HEK293 (cell line): ENCODE measurements at regions not wholly inside any gene's neighbourhood (a gene's known extent, or its start where the extent isn't known, plus 50 kb on each side); places are given as distances from the start of the nearest gene placed in this dataset.

Source experiments
- CTCF ChIA-PET: fragments of 350-600 bp; formaldehyde crosslinking; extraction: SDS; loops from one replicate; lab custom pipeline; 2021; ENCODE audit warnings: antibody characterized with exemption; lab: Yijun Ruan, JAX
- POLR2A ChIA-PET: fragments of 300-600 bp; formaldehyde crosslinking; extraction: SDS; loops from one replicate; lab custom pipeline; 2020; ENCODE audit warnings: antibody characterized with exemption, inconsistent platforms; lab: Yijun Ruan, JAX
- H3K27ac ChIP-seq: fragments of 200-500 bp; sonication (Bioruptor generic); 2 replicates; pipeline ENCODE4 v1.5.1; 2014; ENCODE audit warnings: low read depth, low read length, control low read depth, inconsistent platforms; ENCODE audit errors: extremely low read depth
- H3K36me3 ChIP-seq, 2 experiments: fragments of 200-500 bp in 1 of 2; sonication (Bioruptor generic) in 1 of 2; 1 replicate in 1 of 2; 2 replicates in 1 of 2; pipeline ENCODE4 v1.5.1; 2014 to 2017; ENCODE audit warnings: inconsistent platforms in 2 of 2, low read length in 2 of 2; ENCODE audit not compliant: control insufficient read depth in 2 of 2, insufficient read depth in 1 of 2
- H3K4me1 ChIP-seq: fragments of 200-500 bp; sonication (Bioruptor generic); 2 replicates; pipeline ENCODE4 v1.5.1; 2014; ENCODE audit warnings: mild to moderate bottlenecking, low read length, inconsistent platforms; ENCODE audit not compliant: control insufficient read depth, insufficient read depth
- H3K4me3 ChIP-seq: 2 replicates; pipeline ENCODE4 v1.5.1; 2011; ENCODE audit warnings: low read depth, mild to moderate bottlenecking, control low read depth, low read length, moderate library complexity
- H3K9me3 ChIP-seq: fragments of 200-500 bp; sonication (Bioruptor generic); 2 replicates; pipeline ENCODE4 v1.5.1; 2014; ENCODE audit warnings: low read depth, low read length, inconsistent platforms; ENCODE audit not compliant: control insufficient read depth, insufficient read depth
- HOXD13 ChIP-seq: sonication (generic); formaldehyde crosslinking; IDR thresholded peaks from 2 replicates; pipeline ENCODE4 v1.8.0; 2022; ENCODE audit warnings: missing genetic modification reagents, borderline replicate concordance
- KLF1 ChIP-seq: fragments of 450-650 bp; formaldehyde crosslinking; IDR thresholded peaks from 2 replicates; pipeline ENCODE4 v1.5.1; 2016; ENCODE audit warnings: missing biosample characterization, missing genetic modification characterization
- KLF10 ChIP-seq: fragments of 450-650 bp; IDR thresholded peaks from 2 replicates; pipeline ENCODE4 v1.5.1; 2018; ENCODE audit warnings: missing biosample characterization, mild to moderate bottlenecking, missing genetic modification characterization
- KLF8 ChIP-seq: fragments of 450-650 bp; formaldehyde crosslinking; IDR thresholded peaks from 2 replicates; pipeline ENCODE4 v1.5.1; 2016; ENCODE audit warnings: missing biosample characterization, missing genetic modification characterization
- MYNN ChIP-seq: fragments of 450-650 bp; formaldehyde crosslinking; IDR thresholded peaks from 2 replicates; pipeline ENCODE4 v1.5.1; 2016; ENCODE audit warnings: missing biosample characterization, missing genetic modification characterization, borderline replicate concordance
- REPIN1 ChIP-seq: fragments of 450-650 bp; formaldehyde crosslinking; IDR thresholded peaks from 2 replicates; pipeline ENCODE4 v1.5.1; 2017; ENCODE audit warnings: missing biosample characterization, missing genetic modification characterization, low read depth
- SP3 ChIP-seq: fragments of 450-650 bp; formaldehyde crosslinking; IDR thresholded peaks from 2 replicates; pipeline ENCODE4 v1.5.1; 2016; ENCODE audit warnings: missing biosample characterization, missing genetic modification characterization
- YY1 ChIP-seq: fragments of 450-650 bp; formaldehyde crosslinking; IDR thresholded peaks from 2 replicates; pipeline ENCODE4 v1.5.1; 2018; ENCODE audit warnings: missing biosample characterization, missing genetic modification characterization
- ZBTB20 ChIP-seq: fragments of 450-650 bp; formaldehyde crosslinking; IDR thresholded peaks from 2 replicates; pipeline ENCODE4 v1.5.1; 2016; ENCODE audit warnings: missing biosample characterization, missing genetic modification characterization
- ZFP3 ChIP-seq: fragments of 450-650 bp; formaldehyde crosslinking; IDR thresholded peaks from 2 replicates; pipeline ENCODE4 v1.5.1; 2016; ENCODE audit warnings: low read depth, missing biosample characterization, missing genetic modification characterization
- ZFP69B ChIP-seq: fragments of 450-650 bp; formaldehyde crosslinking; IDR thresholded peaks from 2 replicates; pipeline ENCODE4 v1.5.1; 2016; ENCODE audit warnings: missing biosample characterization, missing genetic modification characterization
- ZNF140 ChIP-seq: fragments of 450-650 bp; formaldehyde crosslinking; IDR thresholded peaks from 2 replicates; pipeline ENCODE4 v1.5.1; 2016; ENCODE audit warnings: missing biosample characterization, missing genetic modification characterization
- ZNF157 ChIP-seq: fragments of 450-650 bp; formaldehyde crosslinking; IDR thresholded peaks from 2 replicates; pipeline ENCODE4 v1.5.1; 2016; ENCODE audit warnings: missing biosample characterization, missing genetic modification characterization
- ZNF175 ChIP-seq: fragments of 450-650 bp; formaldehyde crosslinking; IDR thresholded peaks from 2 replicates; pipeline ENCODE4 v1.5.1; 2016; ENCODE audit warnings: missing biosample characterization, missing genetic modification characterization
- ZNF350 ChIP-seq: fragments of 450-650 bp; formaldehyde crosslinking; IDR thresholded peaks from 2 replicates; pipeline ENCODE4 v1.5.0; 2017; ENCODE audit warnings: missing biosample characterization, mild to moderate bottlenecking, missing genetic modification characterization
- ZNF654 ChIP-seq: fragments of 450-650 bp; formaldehyde crosslinking; IDR thresholded peaks from 2 replicates; pipeline ENCODE4 v1.5.1; 2016; ENCODE audit warnings: low read depth, missing biosample characterization, missing genetic modification characterization
- ZNF747 ChIP-seq: fragments of 450-650 bp; formaldehyde crosslinking; IDR thresholded peaks from 2 replicates; pipeline ENCODE4 v1.5.1; 2016; ENCODE audit warnings: missing biosample characterization, missing genetic modification characterization
- ZNF830 ChIP-seq: fragments of 450-650 bp; IDR thresholded peaks from 2 replicates; pipeline ENCODE4 v1.5.0; 2018; ENCODE audit warnings: missing biosample characterization, missing genetic modification characterization, low read depth, mild to moderate bottlenecking, moderate library complexity
- TF ChIP-seq, protein P1 (sequence below): fragments of 450-650 bp; formaldehyde crosslinking; IDR thresholded peaks from 2 replicates; pipeline ENCODE4 v1.5.1; 2017; ENCODE audit warnings: missing biosample characterization, missing genetic modification characterization
- TF ChIP-seq, protein P2 (sequence below): fragments of 450-650 bp; formaldehyde crosslinking; IDR thresholded peaks from 2 replicates; pipeline ENCODE4 v1.5.1; 2017; ENCODE audit warnings: missing biosample characterization, missing genetic modification characterization
- TF ChIP-seq, protein P3 (sequence below): fragments of 450-650 bp; IDR thresholded peaks from 2 replicates; pipeline ENCODE4 v1.5.1; 2018; ENCODE audit warnings: missing biosample characterization, missing genetic modification characterization
- TF ChIP-seq, protein P4 (sequence below): fragments of 450-650 bp; formaldehyde crosslinking; IDR thresholded peaks from 2 replicates; pipeline ENCODE4 v1.5.1; 2016; ENCODE audit warnings: missing biosample characterization, missing genetic modification characterization, low read depth
- TF ChIP-seq, protein P5 (sequence below): IDR thresholded peaks from 2 replicates; pipeline ENCODE4 v1.6.1; 2011; ENCODE audit warnings: mild to moderate bottlenecking, low read depth, low read length, borderline replicate concordance
- TF ChIP-seq, protein P6 (sequence below): fragments of 450-650 bp; formaldehyde crosslinking; IDR thresholded peaks from 2 replicates; pipeline ENCODE4 v1.5.1; 2017; ENCODE audit warnings: missing biosample characterization, missing genetic modification characterization
- TF ChIP-seq, protein P7 (sequence below): fragments of 450-650 bp; formaldehyde crosslinking; IDR thresholded peaks from 2 replicates; pipeline ENCODE4 v1.5.1; 2016; ENCODE audit warnings: missing biosample characterization, missing genetic modification characterization
- TF ChIP-seq, protein P8 (sequence below): fragments of 450-650 bp; formaldehyde crosslinking; IDR thresholded peaks from 2 replicates; pipeline ENCODE4 v1.5.1; 2016; ENCODE audit warnings: missing biosample characterization, missing genetic modification characterization

DNA sequence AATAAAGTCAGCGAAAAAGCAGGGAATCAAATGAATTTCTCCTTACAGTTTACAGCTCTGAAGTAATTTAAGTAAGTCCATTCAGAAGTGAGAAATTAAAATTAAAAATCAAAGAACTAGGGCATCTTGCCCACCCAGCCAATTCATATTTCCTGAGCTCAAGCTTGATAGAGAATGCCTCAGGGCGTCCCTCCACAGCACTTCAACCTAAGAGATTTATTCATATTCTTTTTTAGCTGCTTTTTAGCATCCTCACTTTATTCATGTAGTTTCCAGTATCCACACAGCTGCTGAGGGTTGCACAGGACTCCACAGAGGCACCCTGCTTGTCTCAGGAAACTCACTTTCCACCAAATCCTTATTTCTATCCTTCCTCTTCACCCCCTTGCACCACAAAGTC is 900.3 kb downstream of the BCL11A start:
- no peaks in the 10 kb centered on the region for H3K9me3 ChIP-seq

DNA sequence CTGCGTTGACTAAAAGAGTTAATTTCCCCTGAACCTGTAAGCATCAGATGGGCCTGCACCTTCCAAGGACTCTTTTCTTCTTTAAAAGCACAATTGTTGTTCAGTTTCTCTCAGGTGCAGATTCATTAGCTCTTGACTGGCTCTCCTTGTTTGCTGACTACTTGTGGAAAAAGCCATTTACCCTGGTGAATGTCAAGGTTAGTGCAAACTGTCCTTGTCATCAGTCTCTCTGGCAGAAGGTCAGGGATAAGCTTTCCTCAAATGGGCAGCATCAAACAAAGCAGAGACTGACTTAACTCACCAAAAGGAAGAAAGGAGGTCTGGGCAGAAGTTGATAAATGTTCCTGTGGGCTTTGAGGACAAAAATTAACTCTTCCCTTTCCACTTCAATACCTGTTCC is 922.7 kb downstream of the BCL11A start:
- Histone ChIP-seq H3K36me3 (no peaks in the 10 kb centered on the region), H3K4me3 (no peak overlapping the region), H3K4me1 (no peaks in the 10 kb centered on the region), H3K9me3 (no peaks in the 10 kb centered on the region; the same call in 1 of the 2 replicates), H3K27ac (no peak overlapping the region)
- CTCF ChIA-PET = no interaction called here
- POLR2A ChIA-PET = no interaction called here
- no peak for TF ChIP-seq ZBTB20 (tag by site-specific recombination)
- TF ChIP-seq, protein P1, sequence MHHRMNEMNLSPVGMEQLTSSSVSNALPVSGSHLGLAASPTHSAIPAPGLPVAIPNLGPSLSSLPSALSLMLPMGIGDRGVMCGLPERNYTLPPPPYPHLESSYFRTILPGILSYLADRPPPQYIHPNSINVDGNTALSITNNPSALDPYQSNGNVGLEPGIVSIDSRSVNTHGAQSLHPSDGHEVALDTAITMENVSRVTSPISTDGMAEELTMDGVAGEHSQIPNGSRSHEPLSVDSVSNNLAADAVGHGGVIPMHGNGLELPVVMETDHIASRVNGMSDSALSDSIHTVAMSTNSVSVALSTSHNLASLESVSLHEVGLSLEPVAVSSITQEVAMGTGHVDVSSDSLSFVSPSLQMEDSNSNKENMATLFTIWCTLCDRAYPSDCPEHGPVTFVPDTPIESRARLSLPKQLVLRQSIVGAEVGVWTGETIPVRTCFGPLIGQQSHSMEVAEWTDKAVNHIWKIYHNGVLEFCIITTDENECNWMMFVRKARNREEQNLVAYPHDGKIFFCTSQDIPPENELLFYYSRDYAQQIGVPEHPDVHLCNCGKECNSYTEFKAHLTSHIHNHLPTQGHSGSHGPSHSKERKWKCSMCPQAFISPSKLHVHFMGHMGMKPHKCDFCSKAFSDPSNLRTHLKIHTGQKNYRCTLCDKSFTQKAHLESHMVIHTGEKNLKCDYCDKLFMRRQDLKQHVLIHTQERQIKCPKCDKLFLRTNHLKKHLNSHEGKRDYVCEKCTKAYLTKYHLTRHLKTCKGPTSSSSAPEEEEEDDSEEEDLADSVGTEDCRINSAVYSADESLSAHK (tag by site-specific recombination) = no peak
- no peak for TF ChIP-seq ZNF175 (tag by site-specific recombination)
- TF ChIP-seq SP3 (tag by site-specific recombination) = no peak
- TF ChIP-seq, protein P2, sequence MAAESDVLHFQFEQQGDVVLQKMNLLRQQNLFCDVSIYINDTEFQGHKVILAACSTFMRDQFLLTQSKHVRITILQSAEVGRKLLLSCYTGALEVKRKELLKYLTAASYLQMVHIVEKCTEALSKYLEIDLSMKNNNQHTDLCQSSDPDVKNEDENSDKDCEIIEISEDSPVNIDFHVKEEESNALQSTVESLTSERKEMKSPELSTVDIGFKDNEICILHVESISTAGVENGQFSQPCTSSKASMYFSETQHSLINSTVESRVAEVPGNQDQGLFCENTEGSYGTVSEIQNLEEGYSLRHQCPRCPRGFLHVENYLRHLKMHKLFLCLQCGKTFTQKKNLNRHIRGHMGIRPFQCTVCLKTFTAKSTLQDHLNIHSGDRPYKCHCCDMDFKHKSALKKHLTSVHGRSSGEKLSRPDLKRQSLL (tag by site-specific recombination) = no peak
- no peak for TF ChIP-seq KLF1 (tag by site-specific recombination)
- TF ChIP-seq, protein P3, sequence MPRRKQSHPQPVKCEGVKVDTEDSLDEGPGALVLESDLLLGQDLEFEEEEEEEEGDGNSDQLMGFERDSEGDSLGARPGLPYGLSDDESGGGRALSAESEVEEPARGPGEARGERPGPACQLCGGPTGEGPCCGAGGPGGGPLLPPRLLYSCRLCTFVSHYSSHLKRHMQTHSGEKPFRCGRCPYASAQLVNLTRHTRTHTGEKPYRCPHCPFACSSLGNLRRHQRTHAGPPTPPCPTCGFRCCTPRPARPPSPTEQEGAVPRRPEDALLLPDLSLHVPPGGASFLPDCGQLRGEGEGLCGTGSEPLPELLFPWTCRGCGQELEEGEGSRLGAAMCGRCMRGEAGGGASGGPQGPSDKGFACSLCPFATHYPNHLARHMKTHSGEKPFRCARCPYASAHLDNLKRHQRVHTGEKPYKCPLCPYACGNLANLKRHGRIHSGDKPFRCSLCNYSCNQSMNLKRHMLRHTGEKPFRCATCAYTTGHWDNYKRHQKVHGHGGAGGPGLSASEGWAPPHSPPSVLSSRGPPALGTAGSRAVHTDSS (tag by site-specific recombination) = no peak
- TF ChIP-seq ZNF654 (tag by site-specific recombination) = no peak
- TF ChIP-seq REPIN1 (tag by site-specific recombination) = no peak
- TF ChIP-seq, protein P4, sequence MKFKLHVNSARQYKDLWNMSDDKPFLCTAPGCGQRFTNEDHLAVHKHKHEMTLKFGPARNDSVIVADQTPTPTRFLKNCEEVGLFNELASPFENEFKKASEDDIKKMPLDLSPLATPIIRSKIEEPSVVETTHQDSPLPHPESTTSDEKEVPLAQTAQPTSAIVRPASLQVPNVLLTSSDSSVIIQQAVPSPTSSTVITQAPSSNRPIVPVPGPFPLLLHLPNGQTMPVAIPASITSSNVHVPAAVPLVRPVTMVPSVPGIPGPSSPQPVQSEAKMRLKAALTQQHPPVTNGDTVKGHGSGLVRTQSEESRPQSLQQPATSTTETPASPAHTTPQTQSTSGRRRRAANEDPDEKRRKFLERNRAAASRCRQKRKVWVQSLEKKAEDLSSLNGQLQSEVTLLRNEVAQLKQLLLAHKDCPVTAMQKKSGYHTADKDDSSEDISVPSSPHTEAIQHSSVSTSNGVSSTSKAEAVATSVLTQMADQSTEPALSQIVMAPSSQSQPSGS (tag by site-specific recombination) = no peak
- no peak for TF ChIP-seq ZNF830 (tag by site-specific recombination)
- no peak for TF ChIP-seq ZNF350 (tag by site-specific recombination)
- TF ChIP-seq, protein P5, sequence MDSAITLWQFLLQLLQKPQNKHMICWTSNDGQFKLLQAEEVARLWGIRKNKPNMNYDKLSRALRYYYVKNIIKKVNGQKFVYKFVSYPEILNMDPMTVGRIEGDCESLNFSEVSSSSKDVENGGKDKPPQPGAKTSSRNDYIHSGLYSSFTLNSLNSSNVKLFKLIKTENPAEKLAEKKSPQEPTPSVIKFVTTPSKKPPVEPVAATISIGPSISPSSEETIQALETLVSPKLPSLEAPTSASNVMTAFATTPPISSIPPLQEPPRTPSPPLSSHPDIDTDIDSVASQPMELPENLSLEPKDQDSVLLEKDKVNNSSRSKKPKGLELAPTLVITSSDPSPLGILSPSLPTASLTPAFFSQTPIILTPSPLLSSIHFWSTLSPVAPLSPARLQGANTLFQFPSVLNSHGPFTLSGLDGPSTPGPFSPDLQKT = no peak
- TF ChIP-seq, protein P6, sequence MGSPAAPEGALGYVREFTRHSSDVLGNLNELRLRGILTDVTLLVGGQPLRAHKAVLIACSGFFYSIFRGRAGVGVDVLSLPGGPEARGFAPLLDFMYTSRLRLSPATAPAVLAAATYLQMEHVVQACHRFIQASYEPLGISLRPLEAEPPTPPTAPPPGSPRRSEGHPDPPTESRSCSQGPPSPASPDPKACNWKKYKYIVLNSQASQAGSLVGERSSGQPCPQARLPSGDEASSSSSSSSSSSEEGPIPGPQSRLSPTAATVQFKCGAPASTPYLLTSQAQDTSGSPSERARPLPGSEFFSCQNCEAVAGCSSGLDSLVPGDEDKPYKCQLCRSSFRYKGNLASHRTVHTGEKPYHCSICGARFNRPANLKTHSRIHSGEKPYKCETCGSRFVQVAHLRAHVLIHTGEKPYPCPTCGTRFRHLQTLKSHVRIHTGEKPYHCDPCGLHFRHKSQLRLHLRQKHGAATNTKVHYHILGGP (tag by site-specific recombination) = no peak
- no peak for TF ChIP-seq KLF8 (tag by site-specific recombination)

More for the DNA sequence above, 900.3 kb downstream of the BCL11A start:
- H3K4me3 ChIP-seq = no peak overlapping the region
- TF ChIP-seq, protein P7, sequence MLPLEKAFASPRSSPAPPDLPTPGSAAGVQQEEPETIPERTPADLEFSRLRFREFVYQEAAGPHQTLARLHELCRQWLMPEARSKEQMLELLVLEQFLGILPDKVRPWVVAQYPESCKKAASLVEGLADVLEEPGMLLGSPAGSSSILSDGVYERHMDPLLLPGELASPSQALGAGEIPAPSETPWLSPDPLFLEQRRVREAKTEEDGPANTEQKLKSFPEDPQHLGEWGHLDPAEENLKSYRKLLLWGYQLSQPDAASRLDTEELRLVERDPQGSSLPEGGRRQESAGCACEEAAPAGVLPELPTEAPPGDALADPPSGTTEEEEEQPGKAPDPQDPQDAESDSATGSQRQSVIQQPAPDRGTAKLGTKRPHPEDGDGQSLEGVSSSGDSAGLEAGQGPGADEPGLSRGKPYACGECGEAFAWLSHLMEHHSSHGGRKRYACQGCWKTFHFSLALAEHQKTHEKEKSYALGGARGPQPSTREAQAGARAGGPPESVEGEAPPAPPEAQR (tag by site-specific recombination) = no peak
- no peak for TF ChIP-seq ZNF157 (tag by site-specific recombination)
- no peak for TF ChIP-seq MYNN (tag by site-specific recombination)
- no peak for TF ChIP-seq KLF10
- TF ChIP-seq, protein P8, sequence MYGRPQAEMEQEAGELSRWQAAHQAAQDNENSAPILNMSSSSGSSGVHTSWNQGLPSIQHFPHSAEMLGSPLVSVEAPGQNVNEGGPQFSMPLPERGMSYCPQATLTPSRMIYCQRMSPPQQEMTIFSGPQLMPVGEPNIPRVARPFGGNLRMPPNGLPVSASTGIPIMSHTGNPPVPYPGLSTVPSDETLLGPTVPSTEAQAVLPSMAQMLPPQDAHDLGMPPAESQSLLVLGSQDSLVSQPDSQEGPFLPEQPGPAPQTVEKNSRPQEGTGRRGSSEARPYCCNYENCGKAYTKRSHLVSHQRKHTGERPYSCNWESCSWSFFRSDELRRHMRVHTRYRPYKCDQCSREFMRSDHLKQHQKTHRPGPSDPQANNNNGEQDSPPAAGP = no peak
- no peak for TF ChIP-seq YY1 (tag by site-specific recombination)
- no peak for TF ChIP-seq ZNF140 (tag by site-specific recombination)
- TF ChIP-seq ZNF175 (tag by site-specific recombination) = no peak
- TF ChIP-seq ZNF747 (tag by site-specific recombination) = no peak
- TF ChIP-seq ZFP3 (tag by site-specific recombination) = no peak
- TF ChIP-seq ZFP69B (tag by site-specific recombination) = no peak
- no peak for TF ChIP-seq HOXD13 (CRISPR knock-in tag)
- no peaks in the 10 kb centered on the region for H3K36me3 ChIP-seq
- CTCF ChIA-PET = interaction anchor here (0.6 to 0.7 kb wide), 2 partner anchors 302 to 764 kb away, joined by 3 to 4 read pairs; no protein-coding TSS in a partner anchor
- H3K4me1 ChIP-seq = no peaks in the 10 kb centered on the region
- H3K27ac ChIP-seq = no peak overlapping the region
- POLR2A ChIA-PET = no interaction called here
